Bone marrow (tissue), 2 donors: ENCODE measurements at regions not wholly inside any gene's neighbourhood (a gene's known extent, or its start where the extent isn't known, plus 50 kb on each side); places are given as distances from the start of the nearest gene placed in this dataset.

ENCODE experiments used
- DNase-seq, 2 donors: peaks; one replicate each; lab custom pipeline; 2025; lab: John Stamatoyannopoulos, UW

GRCh38 chr13:90084684-90085290, 1262.7 kb upstream of the MIR17HG start:
- DNase-seq = no peak

- no peak for DNase-seq
Observed at GRCh38 chr13:90089051-90089450, 1258.4 kb upstream of the MIR17HG start.

GRCh38 chr13:90091611-90092010, 1255.9 kb upstream of the MIR17HG start:
- DNase-seq = no peak

DNA sequence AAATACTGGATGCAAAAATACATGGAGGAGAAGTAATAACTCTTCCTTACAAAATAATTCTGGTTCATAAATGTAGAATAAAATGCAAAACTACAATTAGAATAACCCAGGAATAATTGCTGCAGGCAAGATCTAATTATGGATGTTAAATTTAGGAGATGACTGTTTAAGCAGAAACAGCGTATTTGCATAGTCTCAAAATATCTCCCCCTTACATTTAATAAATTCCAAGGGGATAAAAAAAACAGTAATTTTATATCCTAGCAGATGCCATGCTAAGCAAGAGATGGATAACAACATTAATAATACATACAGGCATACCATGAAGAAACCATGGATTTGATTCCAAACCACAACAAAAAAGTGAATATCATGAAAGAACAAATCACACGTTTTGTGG, 1253.1 kb upstream of the MIR17HG start:
- no peak for DNase-seq

- DNase-seq = no peak
Observed at GRCh38 chr13:90098577-90098976, 1248.9 kb upstream of the MIR17HG start.

GRCh38 chr13:90099847-90100246, 1247.6 kb upstream of the MIR17HG start:
- DNase-seq = no peak

GRCh38 chr13:90103099-90103784, 1244.2 kb upstream of the MIR17HG start:
- DNase-seq = no peak

GRCh38 chr13:90104764-90105163, 1242.7 kb upstream of the MIR17HG start:
- DNase-seq = no peak

DNA sequence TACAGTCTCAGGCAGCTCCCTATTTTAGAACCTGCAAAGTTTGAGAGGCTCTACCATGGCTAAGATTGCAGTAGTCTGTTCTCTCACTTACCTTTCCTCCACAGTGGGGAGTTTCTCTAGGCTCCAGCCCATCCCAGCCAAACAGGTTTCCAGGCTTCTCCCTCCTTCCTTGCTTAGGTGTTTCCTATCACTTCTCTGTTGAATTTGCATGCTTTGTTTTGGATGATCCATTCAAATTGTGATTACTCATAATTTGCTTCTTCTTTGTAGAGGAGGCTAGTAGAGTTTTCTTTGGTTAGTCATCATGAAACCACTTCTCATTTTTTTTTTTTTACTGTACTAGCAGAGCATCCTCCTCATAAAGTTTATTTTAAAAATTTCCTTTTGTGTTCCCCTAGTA, 1242.2 kb upstream of the MIR17HG start:
- DNase-seq = no peak

GRCh38 chr13:90105849-90106496, 1241.5 kb upstream of the MIR17HG start:
- DNase-seq = no peak

- DNase-seq = no peak
Observed at GRCh38 chr13:90107661-90108060, 1239.8 kb upstream of the MIR17HG start.

- DNase-seq = no peak
Observed at GRCh38 chr13:90108547-90108946, 1238.9 kb upstream of the MIR17HG start.

- DNase-seq = no peak
Observed at GRCh38 chr13:90116121-90116520, 1231.4 kb upstream of the MIR17HG start.

- DNase-seq = no peak
Observed at GRCh38 chr13:90118467-90119071, 1228.9 kb upstream of the MIR17HG start.

DNA sequence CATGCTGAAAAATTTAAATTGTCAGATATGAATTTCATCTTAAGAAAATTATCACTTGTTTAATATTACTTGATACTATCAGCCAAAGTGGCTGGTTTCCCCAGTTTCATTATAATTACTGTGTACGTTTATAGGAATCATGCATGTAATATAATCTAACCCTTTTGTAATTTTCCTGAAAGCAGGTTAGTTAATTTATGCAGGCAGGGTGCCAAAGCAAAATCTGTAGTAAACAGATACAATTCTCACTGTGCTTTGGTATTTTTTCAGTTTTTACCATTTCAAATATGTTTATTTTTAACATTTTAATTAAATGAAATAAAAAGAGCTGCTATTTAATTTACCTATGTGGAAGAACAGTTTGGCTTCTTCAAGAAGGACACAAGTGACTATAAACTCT, 1227.5 kb upstream of the MIR17HG start:
- no peak for DNase-seq

DNA sequence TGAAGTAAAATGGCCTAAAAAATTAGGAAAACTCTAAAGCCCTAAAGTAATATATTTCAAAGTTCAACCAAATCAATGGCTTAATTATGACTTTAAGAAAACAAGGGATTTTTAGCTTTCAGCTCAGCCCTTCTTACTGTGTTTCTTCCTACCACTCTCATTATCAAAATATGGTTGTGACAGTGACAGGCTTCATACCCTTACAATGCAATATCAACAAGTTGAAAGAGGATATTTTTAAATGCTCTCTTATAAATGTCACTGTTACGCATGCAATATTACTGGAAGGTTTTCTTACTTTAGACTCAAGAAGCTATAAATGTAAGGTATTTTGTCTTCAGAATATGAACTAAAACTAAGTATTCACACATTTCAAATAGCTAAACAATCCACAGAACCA, 1225.7 kb upstream of the MIR17HG start:
- no peak for DNase-seq

DNA sequence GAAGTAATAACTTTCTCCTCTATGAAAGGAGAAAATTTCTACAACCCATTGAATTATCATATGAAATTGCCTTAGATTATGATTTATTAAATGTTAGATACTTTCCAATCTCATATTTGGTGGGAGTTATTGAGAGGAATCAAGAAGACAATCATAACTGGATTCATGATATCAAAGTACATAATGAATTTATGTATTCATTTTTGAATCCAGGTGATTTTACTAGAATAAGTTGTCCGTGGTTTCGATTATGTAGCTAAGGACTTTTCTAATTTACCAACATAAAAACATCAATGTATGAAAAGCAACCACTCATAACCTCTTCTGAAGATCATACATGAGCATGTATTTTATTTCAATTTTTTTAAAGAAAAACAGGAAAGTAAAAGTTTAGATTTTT, 1225.0 kb upstream of the MIR17HG start:
- no peak for DNase-seq

DNA sequence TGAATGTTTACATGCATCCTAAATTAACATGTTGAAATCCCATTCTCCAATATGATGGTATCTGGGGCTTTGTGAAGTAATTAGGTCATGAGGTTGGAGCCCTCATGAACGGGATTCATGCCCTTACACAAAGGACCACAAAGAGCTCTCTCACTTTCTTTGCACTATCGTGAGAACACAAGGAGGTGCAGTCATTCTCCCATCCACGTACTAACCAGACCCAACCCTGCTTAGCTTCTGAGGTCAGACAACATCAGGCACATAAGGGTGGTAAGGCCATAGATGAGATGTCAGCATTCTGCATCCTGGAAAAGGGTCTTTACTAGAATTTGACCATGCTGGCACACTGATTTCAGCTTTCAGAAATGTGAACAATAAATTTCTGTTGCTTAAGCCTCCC, 1211.9 kb upstream of the MIR17HG start:
- DNase-seq = no peak

DNA sequence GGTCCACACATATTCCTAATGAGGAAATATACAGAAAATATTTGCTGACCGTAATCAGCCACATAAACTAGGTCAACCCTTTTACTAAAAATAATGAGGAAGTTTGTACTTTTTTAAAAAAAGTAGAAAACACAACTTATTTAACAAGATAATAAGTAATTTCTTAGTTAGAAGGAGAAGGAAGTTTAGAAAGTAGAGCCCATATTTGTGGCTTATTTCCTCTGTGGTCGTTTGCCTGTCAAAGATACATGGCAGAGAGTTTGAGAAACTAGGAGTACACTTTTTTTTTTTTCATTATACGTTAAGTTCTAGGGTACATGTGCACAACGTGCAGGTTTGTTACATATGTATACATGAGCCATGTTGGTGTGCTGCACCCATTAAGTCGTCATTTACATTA, 1205.2 kb upstream of the MIR17HG start:
- DNase-seq = no peak

GRCh38 chr13:90154311-90154960, 1193.1 kb upstream of the MIR17HG start:
- DNase-seq = no peak

DNA sequence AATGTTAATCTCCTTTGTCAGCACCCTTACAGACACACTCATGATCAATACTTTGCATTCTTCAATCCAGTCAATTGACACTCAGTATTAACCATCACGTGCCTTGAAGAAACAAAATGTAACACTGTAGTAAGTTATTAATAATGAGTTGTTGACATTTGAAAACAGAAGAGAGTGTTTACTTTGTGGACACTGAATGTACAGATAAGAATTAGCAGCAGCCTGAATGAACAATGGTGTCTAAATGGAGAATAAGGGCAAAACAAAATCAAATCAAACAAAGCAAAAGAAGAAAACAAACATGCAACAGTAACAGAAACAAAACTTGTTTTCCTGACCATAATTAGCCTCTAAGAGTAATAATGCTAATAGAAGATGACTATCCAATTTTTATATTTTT, 1191.1 kb upstream of the MIR17HG start:
- DNase-seq = no peak

DNA sequence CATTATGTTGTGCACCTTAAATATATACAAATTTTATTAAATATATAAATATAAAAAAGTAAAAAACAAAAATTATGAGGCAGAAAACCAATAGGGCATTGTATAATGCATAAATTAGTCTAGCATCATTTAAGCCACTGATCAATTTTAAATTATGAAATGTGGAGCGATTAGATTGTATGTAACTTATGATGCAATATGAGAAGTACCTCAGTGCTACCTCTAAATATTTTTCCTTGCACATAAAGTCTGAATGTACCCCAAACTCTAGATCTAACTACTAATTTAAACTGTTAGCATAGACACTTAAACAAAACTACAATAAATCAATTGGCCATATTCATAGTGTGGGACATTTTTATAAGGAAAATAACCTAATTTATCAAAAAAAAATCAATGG, 1178.5 kb upstream of the MIR17HG start:
- DNase-seq = no peak

GRCh38 chr13:90170208-90170607, 1177.3 kb upstream of the MIR17HG start:
- no peak for DNase-seq
